ENCODE measurements at regions not wholly inside any gene's neighbourhood (a gene's known extent, or its start where the extent isn't known, plus 50 kb on each side); places are given as distances from the start of the nearest gene placed in this dataset.

GRCh38 chr11:91859666-91860065 lies 365.0 kb upstream of the FAT3 start:
- TF ChIP-seq YY1 (IDR thresholded peaks at IDR 0.05; ENCODE audit: low read depth) (no peak), RAD21 (IDR thresholded peaks at IDR 0.05; ENCODE audit: low read depth) (no peak), FOXM1 (IDR thresholded peaks at IDR 0.05; ENCODE audit: borderline replicate concordance, low read depth) (no peak), EP300 (IDR thresholded peaks at IDR 0.05; ENCODE audit: borderline replicate concordance) (no peak), TEAD4 (IDR thresholded peaks at IDR 0.05) (no peak), TAF1 (IDR thresholded peaks at IDR 0.05; ENCODE audit: low read depth) (no peak), REST (IDR thresholded peaks at IDR 0.05; ENCODE audit: low read depth) (no peak), EGR1 (IDR thresholded peaks at IDR 0.05) (no peak)
- TF ChIP-seq, protein P1, sequence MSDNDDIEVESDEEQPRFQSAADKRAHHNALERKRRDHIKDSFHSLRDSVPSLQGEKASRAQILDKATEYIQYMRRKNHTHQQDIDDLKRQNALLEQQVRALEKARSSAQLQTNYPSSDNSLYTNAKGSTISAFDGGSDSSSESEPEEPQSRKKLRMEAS (IDR thresholded peaks at IDR 0.05): no peak
- TF ChIP-seq, protein P2, sequence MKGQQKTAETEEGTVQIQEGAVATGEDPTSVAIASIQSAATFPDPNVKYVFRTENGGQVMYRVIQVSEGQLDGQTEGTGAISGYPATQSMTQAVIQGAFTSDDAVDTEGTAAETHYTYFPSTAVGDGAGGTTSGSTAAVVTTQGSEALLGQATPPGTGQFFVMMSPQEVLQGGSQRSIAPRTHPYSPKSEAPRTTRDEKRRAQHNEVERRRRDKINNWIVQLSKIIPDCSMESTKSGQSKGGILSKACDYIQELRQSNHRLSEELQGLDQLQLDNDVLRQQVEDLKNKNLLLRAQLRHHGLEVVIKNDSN (IDR thresholded peaks at IDR 0.05): no peak

All from Ishikawa (cell line).